ENCODE measurements at regions not wholly inside any gene's neighbourhood (a gene's known extent, or its start where the extent isn't known, plus 50 kb on each side); places are given as distances from the start of the nearest gene placed in this dataset.

DNA sequence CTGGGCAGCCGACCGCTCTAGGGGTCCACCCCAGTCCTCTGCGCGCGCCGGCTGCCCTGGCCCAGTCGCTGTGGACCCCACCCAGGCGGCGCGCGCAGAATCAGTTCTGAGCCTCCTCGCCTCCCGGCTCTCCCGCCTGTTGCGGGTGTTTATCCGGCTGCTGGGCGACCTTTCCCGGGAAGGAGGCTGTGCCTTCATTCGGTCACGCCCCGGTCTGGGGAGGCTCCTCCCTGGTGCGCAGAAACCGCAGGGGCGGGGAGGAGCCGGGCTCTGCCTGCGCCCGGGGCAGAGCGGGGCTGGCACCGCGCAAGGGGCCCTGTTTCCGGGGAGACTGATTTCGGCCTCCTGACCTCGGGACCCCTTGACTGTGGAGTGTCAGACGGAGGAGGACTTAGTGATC, 80.8 kb upstream of the EYS start:
- H3K4me3 Mint-ChIP-seq (ENCODE audit: low read depth, unreplicated experiment): no peak overlapping the region
- intact Hi-C loops (cut with micrococcal nuclease; ENCODE audit: unreplicated experiment): no loop called here
- no peak for DNase-seq
- TF ChIP-seq, protein P1, sequence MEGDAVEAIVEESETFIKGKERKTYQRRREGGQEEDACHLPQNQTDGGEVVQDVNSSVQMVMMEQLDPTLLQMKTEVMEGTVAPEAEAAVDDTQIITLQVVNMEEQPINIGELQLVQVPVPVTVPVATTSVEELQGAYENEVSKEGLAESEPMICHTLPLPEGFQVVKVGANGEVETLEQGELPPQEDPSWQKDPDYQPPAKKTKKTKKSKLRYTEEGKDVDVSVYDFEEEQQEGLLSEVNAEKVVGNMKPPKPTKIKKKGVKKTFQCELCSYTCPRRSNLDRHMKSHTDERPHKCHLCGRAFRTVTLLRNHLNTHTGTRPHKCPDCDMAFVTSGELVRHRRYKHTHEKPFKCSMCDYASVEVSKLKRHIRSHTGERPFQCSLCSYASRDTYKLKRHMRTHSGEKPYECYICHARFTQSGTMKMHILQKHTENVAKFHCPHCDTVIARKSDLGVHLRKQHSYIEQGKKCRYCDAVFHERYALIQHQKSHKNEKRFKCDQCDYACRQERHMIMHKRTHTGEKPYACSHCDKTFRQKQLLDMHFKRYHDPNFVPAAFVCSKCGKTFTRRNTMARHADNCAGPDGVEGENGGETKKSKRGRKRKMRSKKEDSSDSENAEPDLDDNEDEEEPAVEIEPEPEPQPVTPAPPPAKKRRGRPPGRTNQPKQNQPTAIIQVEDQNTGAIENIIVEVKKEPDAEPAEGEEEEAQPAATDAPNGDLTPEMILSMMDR (IDR thresholded peaks at IDR 0.05; ENCODE audit: unreplicated experiment): no peak
- CTCF ChIA-PET: no interaction called here
- peaks cover 11% of the 10 kb centered on the region for H3K9me3 Mint-ChIP-seq (ENCODE audit: low read depth, unreplicated experiment)
- H3K36me3 Mint-ChIP-seq (ENCODE audit: insufficient read depth, unreplicated experiment): no peaks in the 10 kb centered on the region
- no TSS peak for BruUV-seq (replicated peaks)
- H3K4me1 Mint-ChIP-seq (ENCODE audit: low read depth, unreplicated experiment): no peaks in the 10 kb centered on the region
- H3K27ac Mint-ChIP-seq (ENCODE audit: unreplicated experiment): no peak overlapping the region
- H3K27me3 Mint-ChIP-seq (ENCODE audit: unreplicated experiment): no peaks in the 10 kb centered on the region

DNA sequence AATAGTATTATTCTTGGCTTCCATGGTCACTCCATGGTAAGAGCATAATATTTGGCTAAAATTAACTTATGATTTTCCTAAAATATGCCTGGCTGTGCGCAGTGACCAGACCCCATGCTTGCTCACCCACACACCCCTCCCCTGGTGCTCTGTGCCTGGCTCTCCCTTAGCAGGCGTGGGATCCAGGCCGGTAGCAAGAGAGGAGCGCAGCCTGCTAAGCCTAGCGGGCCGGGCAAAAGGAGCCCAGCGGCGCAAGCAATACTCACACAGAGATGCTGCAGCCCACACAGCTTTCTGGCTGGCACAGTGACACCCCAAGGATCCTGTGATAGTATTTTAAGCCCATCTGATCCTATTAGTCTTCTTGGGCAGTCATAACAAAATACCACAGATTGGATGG, 79.8 kb upstream of the EYS start:
- TF ChIP-seq, protein P1 (IDR thresholded peaks at IDR 0.05; ENCODE audit: unreplicated experiment): no peak
- Mint-ChIP-seq H3K9me3 (ENCODE audit: low read depth, unreplicated experiment) (peaks cover 7% of the 10 kb centered on the region), H3K27ac (ENCODE audit: unreplicated experiment) (no peak overlapping the region), H3K4me3 (ENCODE audit: low read depth, unreplicated experiment) (no peak overlapping the region), H3K36me3 (ENCODE audit: insufficient read depth, unreplicated experiment) (no peaks in the 10 kb centered on the region), H3K4me1 (ENCODE audit: low read depth, unreplicated experiment) (no peaks in the 10 kb centered on the region), H3K27me3 (ENCODE audit: unreplicated experiment) (no peaks in the 10 kb centered on the region)
- DNase-seq: no peak
- no TSS peak for BruUV-seq (replicated peaks)
- CTCF ChIA-PET: interaction anchor here (0.6 kb wide), 1 partner anchor 16 kb away, joined by 3 read pairs; no protein-coding TSS in a partner anchor
- intact Hi-C loops (cut with micrococcal nuclease; ENCODE audit: unreplicated experiment): no loop called here

DNA sequence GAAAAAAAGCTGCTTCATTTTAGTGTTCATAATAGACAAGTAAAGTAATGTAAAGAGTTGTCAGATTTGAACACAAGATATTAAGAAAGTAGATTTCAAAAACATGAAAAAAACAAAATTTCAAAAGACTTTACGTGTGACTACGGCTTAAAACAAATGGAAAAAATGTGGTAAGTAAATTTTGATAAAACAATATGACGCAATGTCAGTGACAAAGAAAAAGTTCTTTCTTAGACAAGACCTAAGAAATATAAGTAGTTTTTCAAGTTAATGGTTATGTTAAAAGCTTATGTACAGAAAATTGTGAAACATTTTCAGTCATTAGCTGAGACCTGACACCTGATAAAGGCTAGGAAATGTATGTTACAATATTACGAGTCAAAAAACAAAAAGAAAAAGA, 73.7 kb upstream of the EYS start:
- Mint-ChIP-seq H3K27ac (ENCODE audit: unreplicated experiment) (no peak overlapping the region), H3K36me3 (ENCODE audit: insufficient read depth, unreplicated experiment) (no peaks in the 10 kb centered on the region)
- CTCF ChIA-PET: no interaction called here

DNA sequence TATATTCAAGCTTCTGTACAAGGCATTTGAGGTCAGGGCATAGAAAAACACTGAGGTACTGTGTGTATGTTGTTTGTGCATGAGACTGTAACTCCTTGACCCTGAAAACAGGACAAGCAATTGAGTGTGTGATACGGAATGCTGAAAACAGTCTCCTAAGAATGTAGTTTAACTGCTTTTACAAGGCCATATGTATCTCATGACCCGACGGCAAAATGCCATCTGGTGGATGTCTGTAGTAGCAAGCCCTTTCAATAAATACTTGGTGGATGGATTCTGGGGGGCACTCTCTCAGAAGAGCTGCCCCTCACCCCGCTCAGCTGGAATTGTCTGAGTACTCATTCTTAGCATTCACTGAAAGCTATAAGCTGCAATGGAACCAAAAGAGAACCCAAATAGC, 69.3 kb upstream of the EYS start:
- no peak for DNase-seq
- TF ChIP-seq, protein P1 (IDR thresholded peaks at IDR 0.05; ENCODE audit: unreplicated experiment): no peak
- intact Hi-C loops (cut with micrococcal nuclease; ENCODE audit: unreplicated experiment): no loop called here
- no peaks in the 10 kb centered on the region for H3K36me3 Mint-ChIP-seq (ENCODE audit: insufficient read depth, unreplicated experiment)
- H3K27me3 Mint-ChIP-seq (ENCODE audit: unreplicated experiment): no peaks in the 10 kb centered on the region
- H3K9me3 Mint-ChIP-seq (ENCODE audit: low read depth, unreplicated experiment): peaks cover 5% of the 10 kb centered on the region
- CTCF ChIA-PET: no interaction called here
- no TSS peak for BruUV-seq (replicated peaks)
- H3K4me3 Mint-ChIP-seq (ENCODE audit: low read depth, unreplicated experiment): no peak overlapping the region
- H3K4me1 Mint-ChIP-seq (ENCODE audit: low read depth, unreplicated experiment): no peaks in the 10 kb centered on the region
- no peak overlapping the region for H3K27ac Mint-ChIP-seq (ENCODE audit: unreplicated experiment)

More for the DNA sequence above, 73.7 kb upstream of the EYS start:
- Mint-ChIP-seq H3K9me3 (ENCODE audit: low read depth, unreplicated experiment) (peaks cover 6% of the 10 kb centered on the region), H3K27me3 (ENCODE audit: unreplicated experiment) (no peaks in the 10 kb centered on the region), H3K4me3 (ENCODE audit: low read depth, unreplicated experiment) (no peak overlapping the region), H3K4me1 (ENCODE audit: low read depth, unreplicated experiment) (no peaks in the 10 kb centered on the region)
- no peak for DNase-seq
- TF ChIP-seq, protein P1 (IDR thresholded peaks at IDR 0.05; ENCODE audit: unreplicated experiment): no peak
- intact Hi-C loops (cut with micrococcal nuclease; ENCODE audit: unreplicated experiment): no loop called here
- BruUV-seq (replicated peaks): no TSS peak

Measured in Calu3 (cell line).